ENCODE measurements at regions not wholly inside any gene's neighbourhood (a gene's known extent, or its start where the extent isn't known, plus 50 kb on each side); places are given as distances from the start of the nearest gene placed in this dataset.
"Not testable (repeated sequence)": the region's sequence is repeated elsewhere in the genome, so short reads cannot be mapped to it uniquely, and the experiment has no call there.

DNA sequence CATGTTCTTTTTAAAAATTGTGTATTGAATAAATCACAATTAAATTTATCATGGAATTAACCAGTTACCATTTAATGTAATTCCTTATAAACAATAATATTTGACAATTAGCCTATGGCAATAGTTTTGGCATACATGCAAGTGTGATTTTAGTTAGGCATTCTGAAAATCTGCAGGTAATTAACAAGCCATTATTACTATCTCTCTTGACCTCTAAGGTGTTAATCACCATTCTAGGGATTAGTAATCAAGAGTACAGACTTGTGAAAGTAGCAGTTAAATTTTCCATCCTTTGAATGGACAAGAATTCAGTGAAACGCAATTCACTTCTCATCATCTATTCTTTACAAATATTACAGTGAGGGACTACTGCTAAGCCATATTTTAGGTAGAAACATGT is 127.7 kb upstream of the CHST9 start:
- CTCF ChIA-PET, result no interaction called here
- H3K9me3 Mint-ChIP-seq (ENCODE audit: low read depth), result peaks cover 2% of the 10 kb centered on the region
- H3K4me1 Mint-ChIP-seq, result no peaks in the 10 kb centered on the region
- DNase-seq (no peak), ATAC-seq (no peak)
- no peaks in the 10 kb centered on the region for H3K27me3 Mint-ChIP-seq
- no peak overlapping the region for H3K4me3 Mint-ChIP-seq
- H3K36me3 Mint-ChIP-seq, result no peaks in the 10 kb centered on the region
- no peak overlapping the region for H3K27ac Mint-ChIP-seq

GRCh38 chr18:27312153-27312552 is 127.0 kb upstream of the CHST9 start:
- Mint-ChIP-seq H3K27me3 (no peaks in the 10 kb centered on the region), H3K36me3 (no peaks in the 10 kb centered on the region), H3K4me1 (no peaks in the 10 kb centered on the region), H3K9me3 (ENCODE audit: low read depth) (peaks cover 2% of the 10 kb centered on the region), H3K27ac (no peak overlapping the region), H3K4me3 (no peak overlapping the region)
- no peak for DNase-seq
- ATAC-seq, result no peak
- CTCF ChIA-PET, result no interaction called here

GRCh38 chr18:27311114-27311513 is 126.0 kb upstream of the CHST9 start:
- Mint-ChIP-seq H3K4me3 (no peak overlapping the region), H3K36me3 (no peaks in the 10 kb centered on the region), H3K27ac (no peak overlapping the region), H3K27me3 (no peaks in the 10 kb centered on the region), H3K4me1 (no peaks in the 10 kb centered on the region), H3K9me3 (ENCODE audit: low read depth) (peaks cover 6% of the 10 kb centered on the region)
- CTCF ChIA-PET, result no interaction called here
- ATAC-seq (no peak), DNase-seq (no peak)

DNA sequence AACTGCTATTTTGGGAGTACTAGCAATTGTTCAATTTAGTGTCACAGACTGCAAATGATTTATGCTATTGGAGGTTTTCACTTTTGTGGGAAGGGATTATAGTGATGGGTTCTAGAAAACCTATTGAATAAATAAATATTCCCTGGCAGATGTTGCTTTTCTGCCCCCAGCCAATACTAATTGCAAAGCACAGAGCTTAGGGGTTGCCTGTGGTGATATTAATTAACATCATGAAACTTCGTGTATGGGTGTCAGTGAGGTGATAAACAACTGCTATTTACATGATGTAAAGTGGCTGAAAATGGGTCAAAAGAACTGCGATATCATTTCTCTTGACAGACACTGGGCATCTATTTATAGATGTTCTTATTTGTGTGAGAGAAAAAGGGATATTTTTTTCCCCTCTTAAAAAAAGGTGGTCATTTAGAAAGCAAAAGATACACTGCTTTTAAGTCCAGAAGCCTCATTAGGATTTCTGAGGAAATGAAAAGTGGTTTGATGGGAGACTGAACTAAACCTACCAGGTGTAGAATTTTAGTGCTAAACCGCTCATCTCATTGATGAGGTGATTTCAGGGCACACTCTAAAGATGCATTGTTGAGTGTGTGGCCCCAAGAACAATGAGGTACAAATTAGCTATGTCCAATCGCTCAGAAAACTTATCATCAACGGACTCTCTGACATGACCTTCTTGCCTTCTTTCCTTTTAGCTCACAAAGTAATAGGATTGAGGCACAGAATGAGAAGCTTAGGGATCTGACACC is 116.7 kb upstream of the CHST9 start:
- ATAC-seq (no peak), DNase-seq (no peak)
- Mint-ChIP-seq H3K9me3 (ENCODE audit: low read depth) (peaks cover 6% of the 10 kb centered on the region), H3K4me1 (no peaks in the 10 kb centered on the region), H3K27ac (no peak overlapping the region), H3K4me3 (no peak overlapping the region), H3K27me3 (no peaks in the 10 kb centered on the region), H3K36me3 (no peaks in the 10 kb centered on the region)
- CTCF ChIA-PET, result no interaction called here

DNA sequence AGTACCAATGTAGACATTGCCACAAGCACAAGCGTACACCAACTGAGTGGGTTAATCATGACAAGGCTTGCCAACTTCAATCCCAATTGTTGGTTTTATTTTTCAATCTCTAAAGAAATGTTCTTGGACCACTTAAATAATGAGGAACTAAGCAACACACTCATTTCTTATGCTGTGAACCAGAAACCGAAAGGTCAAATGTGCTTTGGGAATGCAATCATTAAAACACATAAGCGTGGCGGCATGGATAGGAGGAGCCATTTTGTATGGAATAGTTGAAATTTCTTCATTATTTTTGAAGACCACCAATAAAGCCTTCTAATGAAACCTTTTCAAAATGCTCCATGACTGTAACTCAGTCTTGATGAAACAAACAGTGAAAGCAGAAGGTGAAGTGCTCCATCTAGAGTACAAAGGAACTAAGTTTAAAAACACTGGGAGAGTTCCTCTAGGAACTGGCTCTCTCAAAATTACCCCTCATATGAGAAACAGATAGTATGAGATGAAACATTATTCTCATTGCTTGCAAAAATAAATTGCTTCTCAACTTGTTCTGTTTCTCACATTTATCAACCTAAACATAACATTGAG is 113.2 kb upstream of the CHST9 start:
- ATAC-seq, result no peak
- H3K4me1 Mint-ChIP-seq, result no peaks in the 10 kb centered on the region
- H3K36me3 Mint-ChIP-seq, result no peaks in the 10 kb centered on the region
- H3K27me3 Mint-ChIP-seq, result no peaks in the 10 kb centered on the region
- peaks cover 5% of the 10 kb centered on the region for H3K9me3 Mint-ChIP-seq (ENCODE audit: low read depth)
- no peak for DNase-seq
- H3K4me3 Mint-ChIP-seq, result no peak overlapping the region
- H3K27ac Mint-ChIP-seq, result no peak overlapping the region
- CTCF ChIA-PET, result no interaction called here

- H3K9me3 Mint-ChIP-seq (ENCODE audit: low read depth); H3K36me3 Mint-ChIP-seq; CTCF ChIA-PET; H3K27ac Mint-ChIP-seq; DNase-seq; H3K4me1 Mint-ChIP-seq; H3K4me3 Mint-ChIP-seq; H3K27me3 Mint-ChIP-seq; ATAC-seq: not testable (repeated sequence)
Measured at GRCh38 chr18:27285973-27286562, 101.0 kb upstream of the CHST9 start.

DNA sequence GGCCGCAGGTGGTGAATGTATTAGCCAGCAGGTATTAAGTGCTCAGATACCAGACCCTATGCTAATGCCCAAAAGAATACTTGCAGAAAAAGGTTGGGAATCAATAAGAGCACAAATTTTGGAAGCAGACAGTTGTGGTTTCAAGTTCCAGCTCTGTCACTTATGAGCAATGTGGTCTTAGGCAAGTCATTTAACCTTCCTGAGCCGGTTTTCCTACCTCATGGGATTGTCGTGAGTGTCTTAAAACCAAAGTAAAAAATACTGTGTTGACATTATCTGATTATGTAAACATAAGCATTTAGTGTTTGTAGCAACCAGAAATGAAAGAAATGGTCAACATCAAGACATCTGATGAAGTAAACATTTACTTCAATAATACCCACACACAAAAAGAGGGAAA is 93.0 kb upstream of the CHST9 start:
- CTCF ChIA-PET, result no interaction called here
- no peak overlapping the region for H3K27ac Mint-ChIP-seq
- no peaks in the 10 kb centered on the region for H3K27me3 Mint-ChIP-seq

GRCh38 chr18:27277554-27277953 is 92.4 kb upstream of the CHST9 start:
- ATAC-seq (no peak), DNase-seq (no peak)
- CTCF ChIA-PET, result no interaction called here
- H3K36me3 Mint-ChIP-seq, result no peaks in the 10 kb centered on the region
- H3K9me3 Mint-ChIP-seq (ENCODE audit: low read depth), result peaks cover 19% of the 10 kb centered on the region
- H3K27ac Mint-ChIP-seq, result no peak overlapping the region
- no peaks in the 10 kb centered on the region for H3K27me3 Mint-ChIP-seq
- H3K4me3 Mint-ChIP-seq, result no peak overlapping the region
- no peaks in the 10 kb centered on the region for H3K4me1 Mint-ChIP-seq

More for the DNA sequence above, 93.0 kb upstream of the CHST9 start:
- H3K4me1 Mint-ChIP-seq, result no peaks in the 10 kb centered on the region
- no peak for DNase-seq
- H3K36me3 Mint-ChIP-seq, result no peaks in the 10 kb centered on the region
- no peak for ATAC-seq
- peaks cover 19% of the 10 kb centered on the region for H3K9me3 Mint-ChIP-seq (ENCODE audit: low read depth)
- no peak overlapping the region for H3K4me3 Mint-ChIP-seq

- H3K9me3 Mint-ChIP-seq (ENCODE audit: low read depth), result peaks cover 19% of the 10 kb centered on the region
- H3K36me3 Mint-ChIP-seq, result no peaks in the 10 kb centered on the region
- no peak for DNase-seq
- no peaks in the 10 kb centered on the region for H3K4me1 Mint-ChIP-seq
- no peak overlapping the region for H3K27ac Mint-ChIP-seq
- ATAC-seq, result no peak
- no peak overlapping the region for H3K4me3 Mint-ChIP-seq
- CTCF ChIA-PET, result no interaction called here
- H3K27me3 Mint-ChIP-seq, result no peaks in the 10 kb centered on the region
Measured at GRCh38 chr18:27276886-27277285, 91.8 kb upstream of the CHST9 start.

DNA sequence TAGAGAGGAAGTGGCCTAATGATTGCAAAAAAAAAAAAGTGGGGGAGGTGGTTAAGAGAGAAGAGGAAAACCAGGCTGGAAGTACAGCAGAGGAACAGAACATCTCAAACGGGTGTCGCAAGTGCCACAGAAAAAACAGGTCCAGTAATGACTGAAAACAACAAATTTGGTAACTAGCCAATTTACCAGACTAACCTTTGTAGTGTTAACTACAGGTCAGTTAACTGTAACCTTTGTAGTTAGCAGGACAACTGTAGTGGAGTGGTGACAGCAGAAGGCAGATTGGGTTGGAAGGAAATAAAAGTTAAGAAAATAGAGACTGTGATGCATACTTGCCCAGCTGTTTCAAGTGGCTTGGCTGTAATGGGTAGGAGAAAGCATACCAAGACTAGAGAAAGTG is 91.4 kb upstream of the CHST9 start:
- DNase-seq (no peak), ATAC-seq (no peak)
- H3K9me3 Mint-ChIP-seq (ENCODE audit: low read depth), result peaks cover 19% of the 10 kb centered on the region
- no peak overlapping the region for H3K27ac Mint-ChIP-seq
- no peaks in the 10 kb centered on the region for H3K27me3 Mint-ChIP-seq
- no peaks in the 10 kb centered on the region for H3K4me1 Mint-ChIP-seq
- no peaks in the 10 kb centered on the region for H3K36me3 Mint-ChIP-seq
- no peak overlapping the region for H3K4me3 Mint-ChIP-seq
- CTCF ChIA-PET, result no interaction called here

DNA sequence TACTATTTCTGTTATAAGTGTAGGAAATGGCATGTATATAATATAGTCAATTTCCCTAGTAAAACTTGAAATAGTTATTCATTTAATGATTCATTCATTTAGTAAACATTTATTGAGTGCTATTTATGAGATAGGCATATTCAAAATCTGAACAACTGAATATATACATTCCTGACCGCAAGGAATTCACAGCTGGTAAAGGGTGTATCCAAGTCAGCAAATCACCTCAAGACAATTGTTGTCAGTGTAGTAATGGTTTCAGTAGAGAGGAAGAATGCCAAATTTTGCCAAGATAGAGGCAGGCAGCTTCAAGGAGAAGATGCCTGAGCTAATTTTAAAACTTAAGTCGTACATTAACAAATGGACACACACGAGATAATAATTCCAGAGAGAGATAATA is 89.8 kb upstream of the CHST9 start:
- Mint-ChIP-seq H3K27me3 (no peaks in the 10 kb centered on the region), H3K36me3 (no peaks in the 10 kb centered on the region), H3K27ac (no peak overlapping the region), H3K4me3 (no peak overlapping the region), H3K4me1 (no peaks in the 10 kb centered on the region), H3K9me3 (ENCODE audit: low read depth) (peaks cover 22% of the 10 kb centered on the region)
- ATAC-seq, result no peak
- DNase-seq, result no peak
- CTCF ChIA-PET, result no interaction called here

- CTCF ChIA-PET, result no interaction called here
- no peak for DNase-seq
- Mint-ChIP-seq H3K36me3 (no peaks in the 10 kb centered on the region), H3K9me3 (ENCODE audit: low read depth) (peaks cover 10% of the 10 kb centered on the region), H3K4me1 (no peaks in the 10 kb centered on the region), H3K4me3 (no peak overlapping the region), H3K27ac (no peak overlapping the region), H3K27me3 (no peaks in the 10 kb centered on the region)
- ATAC-seq, result no peak
Measured at GRCh38 chr18:27270508-27270907, 85.4 kb upstream of the CHST9 start.

DNA sequence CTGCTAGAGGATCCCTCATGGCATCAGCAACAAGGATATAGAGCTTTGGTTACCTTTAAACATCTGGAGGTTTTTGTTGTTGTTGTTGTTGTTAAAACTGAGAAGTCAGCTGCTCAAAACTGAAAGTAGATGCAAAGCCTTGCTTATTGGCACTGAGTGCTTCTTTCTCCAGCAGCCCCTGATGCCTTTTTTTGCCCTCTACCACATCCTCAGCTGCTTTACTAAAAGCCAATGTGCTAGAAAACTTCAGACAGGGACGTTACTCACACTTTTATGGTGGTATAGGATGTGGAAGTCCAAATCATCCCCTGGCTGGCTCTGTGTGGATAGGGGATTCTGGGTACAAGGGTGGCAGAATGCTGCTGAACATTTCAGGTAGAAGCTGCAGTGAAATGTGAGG is 78.3 kb upstream of the CHST9 start:
- CTCF ChIA-PET, result no interaction called here
- DNase-seq (no peak), ATAC-seq (no peak)
- no peak overlapping the region for H3K27ac Mint-ChIP-seq
- no peaks in the 10 kb centered on the region for H3K36me3 Mint-ChIP-seq
- no peaks in the 10 kb centered on the region for H3K27me3 Mint-ChIP-seq
- peaks cover 14% of the 10 kb centered on the region for H3K9me3 Mint-ChIP-seq (ENCODE audit: low read depth)
- no peak overlapping the region for H3K4me3 Mint-ChIP-seq
- H3K4me1 Mint-ChIP-seq, result no peaks in the 10 kb centered on the region

DNA sequence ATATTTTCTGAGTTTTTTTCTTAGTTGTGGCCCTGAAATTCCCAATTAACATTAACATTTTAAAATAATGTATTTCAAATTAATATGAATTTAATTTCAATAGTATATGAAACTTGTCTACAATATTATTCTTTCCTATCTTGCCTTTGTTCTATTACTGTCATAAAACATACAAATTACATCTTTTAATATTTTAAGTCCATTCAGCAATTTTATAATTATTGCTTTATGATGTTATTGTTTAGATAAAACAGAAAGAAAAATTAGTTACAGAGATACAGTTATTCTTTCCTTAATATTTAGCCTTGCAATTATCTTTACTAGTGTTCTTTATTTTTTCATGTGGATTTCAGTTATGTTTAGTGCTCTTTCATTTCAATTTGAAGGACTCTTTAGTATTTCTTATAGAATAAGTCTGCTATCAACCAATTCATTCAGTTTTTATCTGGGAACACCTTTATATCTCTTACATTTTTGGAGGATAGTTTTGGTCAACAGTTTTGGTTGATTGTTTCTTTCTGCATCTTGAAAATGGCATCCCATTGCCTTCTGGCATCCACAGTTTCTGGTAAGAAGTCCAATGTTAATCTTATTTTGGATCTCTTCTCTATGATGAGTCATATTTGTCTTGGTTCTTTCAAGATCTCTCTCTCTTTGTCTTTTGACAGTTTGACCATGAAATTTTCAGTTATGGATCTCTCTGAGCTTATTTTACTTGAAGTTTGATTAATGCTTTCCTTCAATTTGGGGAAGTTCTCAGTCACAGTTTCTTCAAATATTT is 76.9 kb upstream of the CHST9 start:
- ATAC-seq, result no peak
- CTCF ChIA-PET, result no interaction called here
- DNase-seq, result no peak

More for the DNA sequence above, 76.9 kb upstream of the CHST9 start:
- Mint-ChIP-seq H3K9me3 (ENCODE audit: low read depth) (peaks cover 10% of the 10 kb centered on the region), H3K4me1 (no peaks in the 10 kb centered on the region), H3K4me3 (no peak overlapping the region), H3K36me3 (no peaks in the 10 kb centered on the region), H3K27ac (no peak overlapping the region), H3K27me3 (no peaks in the 10 kb centered on the region)

All from activated CD8-positive, alpha-beta memory T cell treated with anti-CD3 and anti-CD28 coated beads, Interleukin-2, amount 10 ng/mL, durations not matched to agents 7 days and 5 days (primary cell).